ENCODE measurements at regions not wholly inside any gene's neighbourhood (a gene's known extent, or its start where the extent isn't known, plus 50 kb on each side); places are given as distances from the start of the nearest gene placed in this dataset.

- H3K9me3 ChIP-seq (ENCODE audit: control insufficient read depth in 2 of 2, low read length in 2 of 2) = peaks cover 0 to 1% of the 10 kb centered on the region in 2 donors
- H3K27ac ChIP-seq (ENCODE audit: low read depth in 2 of 2, low read length in 2 of 2) = no peak overlapping the region
- no peak overlapping the region for H3K4me3 ChIP-seq (ENCODE audit: low read length in 2 of 2)
- H3K9ac ChIP-seq (ENCODE audit: low read depth in 1 of 2, low read length in 2 of 2) = no peak overlapping the region
- no peaks in the 10 kb centered on the region for H3K36me3 ChIP-seq (ENCODE audit: control insufficient read depth in 2 of 2, insufficient read depth in 2 of 2, low read length in 2 of 2)
- H3K27me3 ChIP-seq (ENCODE audit: control insufficient read depth in 2 of 2, insufficient read depth in 2 of 2, low read length in 2 of 2) = no peaks in the 10 kb centered on the region
- H3K4me1 ChIP-seq (ENCODE audit: control insufficient read depth in 2 of 2, insufficient read depth in 2 of 2, low read length in 2 of 2) = no peaks in the 10 kb centered on the region
These were observed 551.1 kb downstream of the PSAT1 start for GRCh38 chr9:78848061-78848460.

- Histone ChIP-seq H3K36me3 (ENCODE audit: control insufficient read depth in 2 of 2, insufficient read depth in 2 of 2, low read length in 2 of 2) (no peaks in the 10 kb centered on the region), H3K27ac (ENCODE audit: low read depth in 2 of 2, low read length in 2 of 2) (no peak overlapping the region), H3K4me1 (ENCODE audit: control insufficient read depth in 2 of 2, insufficient read depth in 2 of 2, low read length in 2 of 2) (no peaks in the 10 kb centered on the region), H3K9me3 (ENCODE audit: control insufficient read depth in 2 of 2, low read length in 2 of 2) (no peaks in the 10 kb centered on the region), H3K9ac (ENCODE audit: low read depth in 1 of 2, low read length in 2 of 2) (no peak overlapping the region), H3K4me3 (ENCODE audit: low read length in 2 of 2) (no peak overlapping the region), H3K27me3 (ENCODE audit: control insufficient read depth in 2 of 2, insufficient read depth in 2 of 2, low read length in 2 of 2) (no peaks in the 10 kb centered on the region)
These were observed 559.2 kb downstream of the PSAT1 start for GRCh38 chr9:78856144-78856543.

- H3K4me1 ChIP-seq (ENCODE audit: control insufficient read depth in 2 of 2, insufficient read depth in 2 of 2, low read length in 2 of 2) = no peaks in the 10 kb centered on the region
- H3K27me3 ChIP-seq (ENCODE audit: control insufficient read depth in 2 of 2, insufficient read depth in 2 of 2, low read length in 2 of 2) = no peaks in the 10 kb centered on the region
- no peak overlapping the region for H3K9ac ChIP-seq (ENCODE audit: low read depth in 1 of 2, low read length in 2 of 2)
- no peak overlapping the region for H3K27ac ChIP-seq (ENCODE audit: low read depth in 2 of 2, low read length in 2 of 2)
- H3K9me3 ChIP-seq (ENCODE audit: control insufficient read depth in 2 of 2, low read length in 2 of 2) = no peaks in the 10 kb centered on the region
- H3K36me3 ChIP-seq (ENCODE audit: control insufficient read depth in 2 of 2, insufficient read depth in 2 of 2, low read length in 2 of 2) = no peaks in the 10 kb centered on the region
- no peak overlapping the region for H3K4me3 ChIP-seq (ENCODE audit: low read length in 2 of 2)
These were observed 559.9 kb downstream of the PSAT1 start for GRCh38 chr9:78856781-78857180.

- H3K27me3 ChIP-seq (ENCODE audit: control insufficient read depth in 2 of 2, insufficient read depth in 2 of 2, low read length in 2 of 2) = no peaks in the 10 kb centered on the region
- no peak overlapping the region for H3K27ac ChIP-seq (ENCODE audit: low read depth in 2 of 2, low read length in 2 of 2)
- H3K9me3 ChIP-seq (ENCODE audit: control insufficient read depth in 2 of 2, low read length in 2 of 2) = no peaks in the 10 kb centered on the region
These were observed 560.7 kb downstream of the PSAT1 start for GRCh38 chr9:78857373-78858225.

GRCh38 chr9:78858266-78858665, 561.3 kb downstream of the PSAT1 start:
- Histone ChIP-seq H3K27me3 (ENCODE audit: control insufficient read depth in 2 of 2, insufficient read depth in 2 of 2, low read length in 2 of 2) (no peaks in the 10 kb centered on the region), H3K36me3 (ENCODE audit: control insufficient read depth in 2 of 2, insufficient read depth in 2 of 2, low read length in 2 of 2) (no peaks in the 10 kb centered on the region), H3K9me3 (ENCODE audit: control insufficient read depth in 2 of 2, low read length in 2 of 2) (no peaks in the 10 kb centered on the region), H3K4me3 (ENCODE audit: low read length in 2 of 2) (no peak overlapping the region), H3K4me1 (ENCODE audit: control insufficient read depth in 2 of 2, insufficient read depth in 2 of 2, low read length in 2 of 2) (no peaks in the 10 kb centered on the region), H3K9ac (ENCODE audit: low read depth in 1 of 2, low read length in 2 of 2) (no peak overlapping the region), H3K27ac (ENCODE audit: low read depth in 2 of 2, low read length in 2 of 2) (no peak overlapping the region)

More at GRCh38 chr9:78857373-78858225, 560.7 kb downstream of the PSAT1 start:
- Histone ChIP-seq H3K36me3 (ENCODE audit: control insufficient read depth in 2 of 2, insufficient read depth in 2 of 2, low read length in 2 of 2) (no peaks in the 10 kb centered on the region), H3K4me3 (ENCODE audit: low read length in 2 of 2) (no peak overlapping the region), H3K9ac (ENCODE audit: low read depth in 1 of 2, low read length in 2 of 2) (no peak overlapping the region), H3K4me1 (ENCODE audit: control insufficient read depth in 2 of 2, insufficient read depth in 2 of 2, low read length in 2 of 2) (no peaks in the 10 kb centered on the region)

- Histone ChIP-seq H3K9ac (ENCODE audit: low read depth in 1 of 2, low read length in 2 of 2) (no peak overlapping the region), H3K9me3 (ENCODE audit: control insufficient read depth in 2 of 2, low read length in 2 of 2) (no peaks in the 10 kb centered on the region), H3K4me1 (ENCODE audit: control insufficient read depth in 2 of 2, insufficient read depth in 2 of 2, low read length in 2 of 2) (no peaks in the 10 kb centered on the region), H3K27ac (ENCODE audit: low read depth in 2 of 2, low read length in 2 of 2) (no peak overlapping the region), H3K36me3 (ENCODE audit: control insufficient read depth in 2 of 2, insufficient read depth in 2 of 2, low read length in 2 of 2) (no peaks in the 10 kb centered on the region), H3K4me3 (ENCODE audit: low read length in 2 of 2) (no peak overlapping the region), H3K27me3 (ENCODE audit: control insufficient read depth in 2 of 2, insufficient read depth in 2 of 2, low read length in 2 of 2) (no peaks in the 10 kb centered on the region)
These were observed 564.0 kb downstream of the PSAT1 start for GRCh38 chr9:78860801-78861475.

GRCh38 chr9:78863531-78863930, 566.6 kb downstream of the PSAT1 start:
- Histone ChIP-seq H3K9me3 (ENCODE audit: control insufficient read depth in 2 of 2, low read length in 2 of 2) (no peaks in the 10 kb centered on the region), H3K9ac (ENCODE audit: low read depth in 1 of 2, low read length in 2 of 2) (no peak overlapping the region), H3K36me3 (ENCODE audit: control insufficient read depth in 2 of 2, insufficient read depth in 2 of 2, low read length in 2 of 2) (no peaks in the 10 kb centered on the region), H3K4me3 (ENCODE audit: low read length in 2 of 2) (no peak overlapping the region), H3K27me3 (ENCODE audit: control insufficient read depth in 2 of 2, insufficient read depth in 2 of 2, low read length in 2 of 2) (no peaks in the 10 kb centered on the region), H3K27ac (ENCODE audit: low read depth in 2 of 2, low read length in 2 of 2) (no peak overlapping the region), H3K4me1 (ENCODE audit: control insufficient read depth in 2 of 2, insufficient read depth in 2 of 2, low read length in 2 of 2) (no peaks in the 10 kb centered on the region)

GRCh38 chr9:78865737-78866136, 568.8 kb downstream of the PSAT1 start:
- H3K4me3 ChIP-seq (ENCODE audit: low read length in 2 of 2) = no peak overlapping the region
- no peak overlapping the region for H3K9ac ChIP-seq (ENCODE audit: low read depth in 1 of 2, low read length in 2 of 2)
- no peaks in the 10 kb centered on the region for H3K9me3 ChIP-seq (ENCODE audit: control insufficient read depth in 2 of 2, low read length in 2 of 2)
- H3K4me1 ChIP-seq (ENCODE audit: control insufficient read depth in 2 of 2, insufficient read depth in 2 of 2, low read length in 2 of 2) = no peaks in the 10 kb centered on the region
- no peaks in the 10 kb centered on the region for H3K27me3 ChIP-seq (ENCODE audit: control insufficient read depth in 2 of 2, insufficient read depth in 2 of 2, low read length in 2 of 2)
- no peak overlapping the region for H3K27ac ChIP-seq (ENCODE audit: low read depth in 2 of 2, low read length in 2 of 2)
- H3K36me3 ChIP-seq (ENCODE audit: control insufficient read depth in 2 of 2, insufficient read depth in 2 of 2, low read length in 2 of 2) = no peaks in the 10 kb centered on the region

GRCh38 chr9:78866207-78867132, 569.5 kb downstream of the PSAT1 start:
- H3K27me3 ChIP-seq (ENCODE audit: control insufficient read depth in 2 of 2, insufficient read depth in 2 of 2, low read length in 2 of 2) = no peaks in the 10 kb centered on the region
- no peak overlapping the region for H3K4me3 ChIP-seq (ENCODE audit: low read length in 2 of 2)
- no peak overlapping the region for H3K27ac ChIP-seq (ENCODE audit: low read depth in 2 of 2, low read length in 2 of 2)
- no peaks in the 10 kb centered on the region for H3K36me3 ChIP-seq (ENCODE audit: control insufficient read depth in 2 of 2, insufficient read depth in 2 of 2, low read length in 2 of 2)
- no peak overlapping the region for H3K9ac ChIP-seq (ENCODE audit: low read depth in 1 of 2, low read length in 2 of 2)
- H3K4me1 ChIP-seq (ENCODE audit: control insufficient read depth in 2 of 2, insufficient read depth in 2 of 2, low read length in 2 of 2) = no peaks in the 10 kb centered on the region
- no peaks in the 10 kb centered on the region for H3K9me3 ChIP-seq (ENCODE audit: control insufficient read depth in 2 of 2, low read length in 2 of 2)

- Histone ChIP-seq H3K9me3 (ENCODE audit: control insufficient read depth in 2 of 2, low read length in 2 of 2) (no peaks in the 10 kb centered on the region), H3K27ac (ENCODE audit: low read depth in 2 of 2, low read length in 2 of 2) (no peak overlapping the region), H3K27me3 (ENCODE audit: control insufficient read depth in 2 of 2, insufficient read depth in 2 of 2, low read length in 2 of 2) (no peaks in the 10 kb centered on the region), H3K4me1 (ENCODE audit: control insufficient read depth in 2 of 2, insufficient read depth in 2 of 2, low read length in 2 of 2) (no peaks in the 10 kb centered on the region), H3K4me3 (ENCODE audit: low read length in 2 of 2) (no peak overlapping the region), H3K9ac (ENCODE audit: low read depth in 1 of 2, low read length in 2 of 2) (no peak overlapping the region), H3K36me3 (ENCODE audit: control insufficient read depth in 2 of 2, insufficient read depth in 2 of 2, low read length in 2 of 2) (no peaks in the 10 kb centered on the region)
These were observed 574.1 kb downstream of the PSAT1 start for GRCh38 chr9:78871086-78871451.

Data from mucosa of rectum (tissue), 2 donors.